Posterior vena cava (tissue), 2 donors: ENCODE measurements at regions not wholly inside any gene's neighbourhood (a gene's known extent, or its start where the extent isn't known, plus 50 kb on each side); places are given as distances from the start of the nearest gene placed in this dataset.
"Not testable (repeated sequence)": the region's sequence is repeated elsewhere in the genome, so short reads cannot be mapped to it uniquely, and the experiment has no call there.

Experiments used
- DNase-seq: peaks from one replicate; pipeline ENCODE4 v3.0.0-alpha.2; 2020; ENCODE audit warnings: low spot score
- intact Hi-C, 2 donors: fragments of 100-400 bp; cut with DNase I; formaldehyde crosslinking; loops; one replicate each; pipeline versions ENCODE4 v1.14.1 to v1.14.2; 2022 to 2023
- donor health status: DM: yes; HTN: yes; CAD: no.
- donor health status: DM: yes; HTN: yes; CAD: no.

GRCh38 chr3:110248666-110249065, 823.0 kb upstream of the NECTIN3 start:
- intact Hi-C loops, result no loop called here
- DNase-seq, result no peak

DNA sequence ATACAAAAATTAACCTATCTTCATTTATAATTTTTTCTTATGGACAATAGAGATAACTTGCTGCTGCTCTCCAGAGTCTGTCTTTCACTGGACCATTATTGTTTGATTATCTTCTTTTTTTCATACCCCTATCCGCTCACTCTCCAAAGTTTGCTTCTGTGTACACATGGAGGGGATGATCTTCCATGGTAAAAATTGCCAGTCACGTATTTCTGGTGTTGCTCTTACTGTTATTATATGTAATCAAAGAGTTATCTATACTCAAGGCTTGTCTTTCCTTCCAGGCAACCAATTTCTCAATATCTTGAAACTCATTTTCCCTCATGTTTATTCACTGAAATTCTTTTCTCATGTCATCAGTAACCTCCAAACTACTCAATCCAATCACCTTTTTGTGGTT, 817.8 kb upstream of the NECTIN3 start:
- intact Hi-C loops, result no loop called here
- no peak for DNase-seq

DNA sequence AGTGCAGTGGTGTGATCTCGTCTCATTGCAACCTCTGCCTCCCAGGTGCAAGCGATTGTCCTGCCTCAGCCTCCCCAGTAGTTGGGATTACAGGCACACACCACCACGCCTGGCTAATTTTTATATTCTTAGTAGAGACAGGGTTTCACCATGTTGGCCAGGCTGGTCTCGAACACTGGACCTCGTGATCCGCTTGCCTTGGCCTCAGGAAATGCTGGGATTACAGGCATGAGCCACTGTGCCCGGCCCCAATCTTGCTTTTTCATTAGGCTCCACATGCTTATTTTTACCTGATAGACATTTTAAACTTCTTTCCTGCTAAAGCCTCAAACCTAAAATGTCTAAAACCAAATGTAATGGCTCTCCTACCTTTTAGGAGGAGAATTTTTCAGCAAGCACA, 817.0 kb upstream of the NECTIN3 start:
- DNase-seq, result no peak
- intact Hi-C loops, result no loop called here

DNA sequence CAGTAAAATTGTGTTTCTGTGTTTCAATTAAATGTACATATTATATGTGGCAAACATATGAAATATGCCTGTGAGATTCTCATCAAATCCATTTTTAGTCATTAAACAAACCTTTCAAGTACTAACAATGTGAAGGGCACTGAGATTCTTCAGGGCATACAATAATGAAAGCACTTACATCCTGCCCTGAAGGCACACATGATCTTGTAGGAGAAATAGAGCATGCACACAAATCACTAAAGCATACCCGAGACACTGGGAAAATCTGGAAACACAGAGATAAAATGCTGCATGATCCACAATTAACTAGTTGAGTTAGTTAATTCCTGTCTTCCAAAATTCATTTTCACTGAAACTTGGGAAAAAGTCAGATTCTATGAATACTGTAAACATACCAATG, 810.5 kb upstream of the NECTIN3 start:
- no peak for DNase-seq
- intact Hi-C loops, result no loop called here

GRCh38 chr3:110262896-110263295, 808.7 kb upstream of the NECTIN3 start:
- no peak for DNase-seq
- intact Hi-C loops, result no loop called here

GRCh38 chr3:110265302-110265701, 806.3 kb upstream of the NECTIN3 start:
- intact Hi-C loops, result no loop called here

DNA sequence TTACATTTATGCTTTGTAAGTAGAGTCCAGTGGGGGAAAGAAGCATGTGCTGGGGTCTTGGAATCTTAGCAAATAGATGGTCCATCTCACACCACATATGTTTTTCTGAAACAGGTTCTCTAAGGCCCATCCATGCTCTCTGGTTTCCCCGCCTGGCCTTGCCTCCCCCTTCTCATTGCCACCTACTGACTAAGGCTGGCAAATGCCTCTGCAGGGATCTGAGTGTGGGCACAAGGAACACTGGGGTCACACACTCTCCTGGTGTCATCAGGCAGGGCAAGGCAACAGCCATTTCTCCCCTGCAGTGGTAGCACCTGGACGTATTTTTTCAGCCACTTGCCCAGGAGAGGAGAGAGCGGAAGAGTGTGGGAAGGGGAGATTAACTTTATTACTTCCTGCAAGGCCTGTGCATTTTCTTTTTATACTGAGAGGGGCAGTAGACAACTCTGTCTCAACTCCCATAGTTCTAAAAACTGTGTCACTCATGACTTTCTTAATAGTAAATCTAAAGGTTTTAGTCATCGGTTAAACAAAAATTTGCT, 804.2 kb upstream of the NECTIN3 start:
- DNase-seq, result no peak
- intact Hi-C loops, result no loop called here

More at GRCh38 chr3:110265302-110265701, 806.3 kb upstream of the NECTIN3 start:
- no peak for DNase-seq

DNA sequence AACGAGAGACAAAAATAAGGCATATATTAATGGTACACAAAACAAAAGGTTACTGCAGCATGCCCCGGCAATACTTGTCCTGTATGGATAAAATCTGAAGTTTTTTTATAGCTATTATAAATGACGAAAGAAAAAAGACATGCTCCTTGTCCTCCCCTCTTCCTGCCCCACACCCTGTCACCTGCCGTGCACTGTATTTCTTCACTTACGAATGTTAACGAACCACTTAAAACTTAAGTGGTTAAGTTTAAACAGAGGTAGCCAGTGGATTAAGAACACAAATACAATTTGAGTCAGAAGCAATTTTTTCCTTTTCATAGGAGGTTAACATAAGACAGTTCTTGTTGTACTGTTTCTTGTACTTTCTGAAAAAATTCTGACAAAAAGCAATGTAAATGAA, 799.1 kb upstream of the NECTIN3 start:
- no peak for DNase-seq
- intact Hi-C loops, result no loop called here

DNA sequence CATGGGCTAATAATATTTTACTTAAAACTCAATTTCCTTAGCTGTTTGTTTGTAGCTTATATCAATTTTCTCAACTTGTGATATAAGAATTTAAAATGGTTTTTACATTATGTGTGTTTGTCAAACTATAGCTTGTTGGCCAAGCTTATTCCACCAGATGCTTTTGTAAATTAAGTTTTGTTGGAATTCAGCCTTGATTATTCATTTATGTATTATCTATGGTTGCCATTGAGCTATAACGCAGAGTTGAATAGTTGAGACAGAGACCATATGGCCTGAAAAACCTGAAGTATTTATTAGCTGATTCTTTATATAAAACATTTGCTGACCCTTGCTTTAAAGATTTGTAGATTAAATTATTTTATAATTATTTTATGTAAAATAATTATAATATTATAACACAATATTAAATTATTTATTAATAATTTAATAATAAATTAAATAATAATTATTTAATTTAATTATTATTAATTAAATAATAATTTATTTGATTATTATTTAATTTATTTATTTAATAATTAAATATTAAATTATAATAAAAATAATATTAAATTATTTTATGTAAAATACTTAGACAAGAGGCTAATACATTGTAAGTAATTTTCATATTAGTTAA, 779.6 kb upstream of the NECTIN3 start:
- no peak for DNase-seq
- intact Hi-C loops, result no loop called here

DNA sequence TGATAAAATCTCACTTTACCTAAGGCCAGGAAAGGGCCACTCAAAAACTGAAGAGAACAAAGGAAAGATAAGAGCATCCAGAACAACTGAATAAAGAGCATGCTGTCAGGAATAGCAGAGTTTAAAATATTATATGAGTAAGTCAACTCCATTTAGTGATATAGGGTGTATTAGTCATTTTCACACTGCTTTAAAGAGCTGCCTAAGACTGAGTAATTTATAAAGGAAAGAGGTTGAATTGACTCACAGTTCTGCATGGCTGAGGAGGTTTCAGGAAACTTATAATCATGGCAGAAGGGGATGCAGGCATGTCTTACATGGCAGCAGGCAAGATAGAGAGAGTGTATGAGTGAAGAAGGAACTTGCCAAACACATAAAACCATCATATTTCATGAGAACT, 778.0 kb upstream of the NECTIN3 start:
- intact Hi-C loops, result no loop called here

DNA sequence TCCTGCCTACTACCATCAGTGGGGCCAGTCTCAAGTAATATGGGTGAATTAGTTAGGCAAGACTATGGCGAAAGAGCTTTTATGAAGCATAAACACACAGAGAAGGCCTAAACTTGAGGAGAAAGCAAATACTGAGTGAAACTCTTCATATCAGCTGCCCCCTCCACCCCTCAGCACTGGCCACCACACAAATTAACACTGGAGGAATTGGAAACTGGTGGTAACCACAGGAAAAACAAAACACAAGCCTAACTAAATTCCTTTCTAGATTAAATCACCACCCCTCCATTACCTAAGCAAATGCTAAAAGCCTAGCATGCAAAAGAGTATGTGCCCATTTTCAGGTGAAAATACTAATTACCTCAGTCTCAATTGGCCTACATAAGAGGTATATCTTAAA, 774.7 kb upstream of the NECTIN3 start:
- no peak for DNase-seq
- intact Hi-C loops, result no loop called here

More for the DNA sequence above, 778.0 kb upstream of the NECTIN3 start:
- DNase-seq, result no peak

GRCh38 chr3:110301781-110302180, 769.8 kb upstream of the NECTIN3 start:
- DNase-seq, result no peak
- intact Hi-C loops, result loop anchor here in 1 of 2 donors (2.0 kb wide), 1 partner anchor 49 kb away; no protein-coding TSS in a partner anchor

DNA sequence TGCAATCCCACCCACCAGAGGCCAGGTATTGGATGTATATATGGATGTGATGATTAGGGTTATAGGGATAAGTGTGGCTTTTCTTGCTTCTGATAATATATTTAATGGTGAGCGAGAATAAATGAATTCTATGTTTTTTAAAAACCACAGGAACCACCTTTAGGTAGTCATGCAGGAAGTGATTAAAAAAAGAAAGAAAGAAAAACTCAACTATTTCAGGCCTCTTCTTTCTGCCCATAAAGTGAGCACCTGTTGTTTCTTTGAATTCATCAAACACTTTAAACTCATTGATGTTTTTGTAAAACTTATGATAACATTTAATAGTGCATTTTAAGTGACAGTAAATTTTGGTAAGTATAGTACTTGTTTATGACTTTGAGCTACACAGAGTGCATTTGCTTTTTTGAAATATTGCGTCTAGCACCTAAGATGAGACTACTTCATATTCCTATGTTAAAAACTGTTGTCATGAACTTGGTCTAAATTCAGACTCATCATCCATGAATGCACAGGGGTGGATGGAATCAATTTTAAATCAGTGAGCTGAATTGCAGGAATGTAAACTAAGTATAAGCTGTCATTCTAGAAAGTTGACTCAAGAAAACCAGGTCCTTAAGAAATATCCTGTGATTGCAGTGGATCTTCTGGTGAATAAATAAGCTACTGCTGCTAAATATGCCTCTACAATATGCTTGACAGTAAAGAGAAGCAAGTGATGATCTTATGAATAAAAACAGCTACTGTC, 764.4 kb upstream of the NECTIN3 start:
- no peak for DNase-seq
- intact Hi-C loops, result no loop called here

DNA sequence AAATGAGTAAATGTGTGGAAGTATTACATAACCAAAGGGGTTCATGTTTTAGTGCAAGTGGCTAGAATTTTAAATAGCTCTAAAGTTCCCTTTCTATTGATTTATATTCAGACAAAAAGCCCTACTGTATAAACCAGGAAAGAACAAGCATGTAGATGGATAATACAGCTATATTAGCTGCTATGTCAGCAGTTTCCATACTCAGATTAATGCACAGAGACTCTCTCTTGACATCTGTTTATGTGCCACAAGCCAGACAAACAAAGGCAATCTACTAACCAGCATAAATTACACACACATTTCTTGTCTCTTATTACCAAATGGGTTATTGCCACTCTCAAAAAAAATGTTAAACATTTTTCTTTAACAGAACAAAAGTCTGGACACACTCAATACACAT, 760.1 kb upstream of the NECTIN3 start:
- DNase-seq, result no peak
- intact Hi-C loops, result loop anchor here (5.0 to 10.0 kb wide), 3 partner anchors 163 to 577 kb away; no protein-coding TSS in a partner anchor

DNA sequence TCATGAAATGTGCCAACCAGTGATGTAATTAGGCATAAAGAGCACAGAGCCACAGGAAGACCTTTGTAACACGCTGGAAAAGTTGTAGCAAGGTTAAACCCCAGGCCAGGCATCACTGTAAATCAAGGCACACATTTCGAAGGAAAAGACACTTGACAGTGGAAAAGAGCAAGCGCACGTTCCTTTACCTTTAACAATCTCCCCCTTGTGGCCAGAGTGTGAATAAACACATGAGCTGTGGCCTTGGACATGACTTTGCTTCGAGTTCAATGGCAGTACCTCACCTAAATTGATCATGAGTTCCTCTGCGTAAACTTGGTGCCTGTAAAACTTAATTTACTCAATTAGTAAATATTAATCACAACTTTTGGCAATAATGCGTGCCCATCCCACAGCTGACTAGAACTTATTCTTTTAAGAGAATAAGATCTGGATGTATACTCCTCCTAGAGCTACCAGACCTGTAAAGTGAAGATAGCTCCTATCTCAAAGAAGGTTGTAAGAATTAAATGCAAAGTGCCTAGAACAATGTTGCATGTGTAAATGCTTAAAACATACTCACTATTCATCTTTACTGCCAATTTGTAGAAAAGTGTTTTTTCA, 757.0 kb upstream of the NECTIN3 start:
- DNase-seq, result no peak
- intact Hi-C loops, result loop anchor here (5.0 to 10.0 kb wide), 3 partner anchors 160 to 580 kb away; no protein-coding TSS in a partner anchor

- no peak for DNase-seq
- intact Hi-C loops, result loop anchor here in 1 of 2 donors (10.0 kb wide), 2 partner anchors 157 to 583 kb away; no protein-coding TSS in a partner anchor
These were observed 753.5 kb upstream of the NECTIN3 start for GRCh38 chr3:110318108-110318507.

DNA sequence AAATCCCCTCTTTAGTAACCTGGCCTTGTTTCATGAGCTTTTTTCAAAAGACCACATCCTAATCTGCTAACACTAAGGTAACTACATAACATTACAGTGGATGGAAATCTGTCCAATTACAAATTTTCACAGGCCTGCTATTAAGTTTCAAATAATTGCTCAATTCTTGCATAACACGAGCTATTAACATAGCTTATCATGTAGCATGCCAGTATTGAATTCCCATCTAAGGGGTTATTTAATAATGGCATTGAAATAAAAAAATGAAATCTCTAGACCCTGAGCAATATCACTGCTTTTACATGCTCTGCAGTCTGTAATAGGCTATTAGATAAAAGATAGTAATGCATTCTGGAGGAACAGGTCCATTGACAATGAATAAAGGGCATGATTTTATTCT, 748.3 kb upstream of the NECTIN3 start:
- DNase-seq, result no peak
- intact Hi-C loops, result no loop called here

GRCh38 chr3:110324171-110324705, 747.4 kb upstream of the NECTIN3 start:
- no peak for DNase-seq
- intact Hi-C loops, result no loop called here

DNA sequence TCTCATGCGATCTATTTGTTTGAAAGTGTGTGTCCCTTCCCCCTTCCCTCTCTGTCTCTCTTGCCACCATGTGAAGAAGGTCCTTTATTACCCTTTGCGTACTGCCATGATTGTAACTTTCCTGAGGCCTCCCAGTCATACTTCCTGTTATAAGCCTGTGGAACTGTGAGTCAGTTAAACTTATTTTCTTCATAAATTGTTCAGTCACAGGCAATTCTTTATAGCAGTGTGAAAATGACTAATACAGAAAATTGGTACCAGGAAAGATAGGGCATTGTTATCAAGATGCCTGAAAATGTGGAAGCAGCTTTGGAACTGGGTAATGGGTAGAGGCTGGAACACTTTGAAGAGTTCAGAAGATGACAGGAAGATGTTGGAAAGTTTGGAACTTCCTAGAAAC, 743.7 kb upstream of the NECTIN3 start:
- intact Hi-C loops, result no loop called here
- no peak for DNase-seq

DNA sequence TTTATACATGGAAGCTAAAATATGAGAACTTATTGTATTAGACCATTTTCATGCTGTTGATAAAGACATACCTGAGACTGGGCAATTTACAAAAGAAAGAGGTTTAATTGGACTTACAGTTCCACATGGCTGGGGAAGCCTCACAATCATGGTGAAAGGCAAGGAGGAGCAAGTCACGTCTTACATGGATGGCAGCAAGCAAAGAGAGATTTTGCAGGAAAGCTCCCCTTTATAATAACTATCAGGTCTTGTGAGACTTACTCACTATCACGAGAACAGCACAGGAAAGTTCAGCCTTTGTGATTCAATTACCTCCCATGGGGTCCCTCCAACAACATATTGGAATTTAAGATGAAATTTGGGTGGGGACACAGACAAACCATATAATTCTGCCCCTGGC, 740.1 kb upstream of the NECTIN3 start:
- DNase-seq, intact Hi-C loops: not testable (repeated sequence)
